HG03108 (cell line): ENCODE measurements at regions not wholly inside any gene's neighbourhood (a gene's known extent, or its start where the extent isn't known, plus 50 kb on each side); places are given as distances from the start of the nearest gene placed in this dataset.
"Not testable (repeated sequence)": the region's sequence is repeated elsewhere in the genome, so short reads cannot be mapped to it uniquely, and the experiment has no call there.

Source experiments
- ATAC-seq: cut with Tn5 transposase; IDR thresholded peaks from one replicate; pipeline ENCODE4 v1.9.1; 2021; ENCODE audit warnings: moderate library complexity; ENCODE audit not compliant: unreplicated experiment

GRCh38 chr1:25007390-25008191, 77.5 kb upstream of the RUNX3 start:
- ATAC-seq: not testable (repeated sequence)

GRCh38 chr1:25006770-25007169, 76.7 kb upstream of the RUNX3 start:
- no peak for ATAC-seq

- ATAC-seq: no peak
Observed at GRCh38 chr1:25004355-25004754, 74.3 kb upstream of the RUNX3 start.

GRCh38 chr1:25003457-25004190, 73.5 kb upstream of the RUNX3 start:
- ATAC-seq: no peak

- ATAC-seq: no peak
Observed at GRCh38 chr1:25003000-25003399, 72.9 kb upstream of the RUNX3 start.

GRCh38 chr1:25001125-25001915, 71.2 kb upstream of the RUNX3 start:
- ATAC-seq: no peak

GRCh38 chr1:24999906-25000305, 69.8 kb upstream of the RUNX3 start:
- no peak for ATAC-seq

- no peak for ATAC-seq
Observed at GRCh38 chr1:24999426-24999825, 69.3 kb upstream of the RUNX3 start.

- ATAC-seq: no peak
Observed at GRCh38 chr1:24998563-24999245, 68.6 kb upstream of the RUNX3 start.

- ATAC-seq: no peak
Observed at GRCh38 chr1:24996983-24997893, 67.2 kb upstream of the RUNX3 start.

GRCh38 chr1:24996456-24996855, 66.4 kb upstream of the RUNX3 start:
- no peak for ATAC-seq

- no peak for ATAC-seq
Observed at GRCh38 chr1:24995661-24996060, 65.6 kb upstream of the RUNX3 start.

- no peak for ATAC-seq
Observed at GRCh38 chr1:24995140-24995539, 65.1 kb upstream of the RUNX3 start.

GRCh38 chr1:24993871-24994580, 64.0 kb upstream of the RUNX3 start:
- no peak for ATAC-seq

- ATAC-seq: no peak
Observed at GRCh38 chr1:24992761-24993211, 62.7 kb upstream of the RUNX3 start.

GRCh38 chr1:24992124-24992760, 62.2 kb upstream of the RUNX3 start:
- no peak for ATAC-seq

- no peak for ATAC-seq
Observed at GRCh38 chr1:24991697-24992096, 61.6 kb upstream of the RUNX3 start.

GRCh38 chr1:24990779-24991641, 60.9 kb upstream of the RUNX3 start:
- no peak for ATAC-seq
